ENCODE measurements at regions not wholly inside any gene's neighbourhood (a gene's known extent, or its start where the extent isn't known, plus 50 kb on each side); places are given as distances from the start of the nearest gene placed in this dataset.

- no peak for DNase-seq
Measured at GRCh38 chr9:16950051-16950450, 79.6 kb upstream of the BNC2 start.

GRCh38 chr9:16930578-16930977 lies 60.1 kb upstream of the BNC2 start:
- no peak for DNase-seq

- no peak for DNase-seq
Measured at GRCh38 chr9:16928179-16928945, 57.9 kb upstream of the BNC2 start.

- no peak for DNase-seq
Measured at GRCh38 chr9:16925426-16925825, 55.0 kb upstream of the BNC2 start.

- no peak for DNase-seq
Measured at GRCh38 chr9:16924311-16924915, 53.9 kb upstream of the BNC2 start.

GRCh38 chr9:16921855-16922254 lies 51.4 kb upstream of the BNC2 start:
- no peak for DNase-seq

Measured in NCI-H446 treated with DMSO at 0.1 percent for 48 hours (cell line).